Stimulated activated CD4-positive, alpha-beta T cell treated with anti-CD3 and anti-CD28 coated beads, TNF-alpha, amount 100 ng/mL, for 48 hours (primary cell): ENCODE measurements at regions not wholly inside any gene's neighbourhood (a gene's known extent, or its start where the extent isn't known, plus 50 kb on each side); places are given as distances from the start of the nearest gene placed in this dataset.

Source experiments
- DNase-seq, 3 donors: peaks; one replicate each; pipeline ENCODE4 v3.0.0-alpha.2; 2020; ENCODE audit warnings: low read depth in 3 of 3

- DNase-seq: no peak
Measured at GRCh38 chr5:89133129-89133528, 250.1 kb upstream of the MEF2C start.

GRCh38 chr5:89130851-89131250, 247.9 kb upstream of the MEF2C start:
- no peak for DNase-seq

GRCh38 chr5:89129941-89130340, 247.0 kb upstream of the MEF2C start:
- no peak for DNase-seq

GRCh38 chr5:89128906-89129625, 246.1 kb upstream of the MEF2C start:
- DNase-seq: no peak

- no peak for DNase-seq
Measured at GRCh38 chr5:89128092-89128491, 245.1 kb upstream of the MEF2C start.

GRCh38 chr5:89127191-89127590, 244.2 kb upstream of the MEF2C start:
- no peak for DNase-seq

GRCh38 chr5:89125372-89125771, 242.4 kb upstream of the MEF2C start:
- DNase-seq: no peak

- no peak for DNase-seq
Measured at GRCh38 chr5:89123581-89123980, 240.6 kb upstream of the MEF2C start.

GRCh38 chr5:89120719-89121118, 237.7 kb upstream of the MEF2C start:
- no peak for DNase-seq

- no peak for DNase-seq
Measured at GRCh38 chr5:89117124-89117644, 234.2 kb upstream of the MEF2C start.

GRCh38 chr5:89110916-89111646, 228.1 kb upstream of the MEF2C start:
- no peak for DNase-seq

- no peak for DNase-seq
Measured at GRCh38 chr5:89106480-89106879, 223.5 kb upstream of the MEF2C start.

GRCh38 chr5:89105836-89106235, 222.9 kb upstream of the MEF2C start:
- DNase-seq: no peak

- DNase-seq: no peak
Measured at GRCh38 chr5:89105171-89105695, 222.2 kb upstream of the MEF2C start.

- DNase-seq: no peak
Measured at GRCh38 chr5:89098199-89098756, 215.3 kb upstream of the MEF2C start.

- no peak for DNase-seq
Measured at GRCh38 chr5:89097103-89097502, 214.1 kb upstream of the MEF2C start.

- no peak for DNase-seq
Measured at GRCh38 chr5:89095341-89095740, 212.4 kb upstream of the MEF2C start.

GRCh38 chr5:89090037-89090436, 207.1 kb upstream of the MEF2C start:
- DNase-seq: no peak

- no peak for DNase-seq
Measured at GRCh38 chr5:89087551-89088318, 204.8 kb upstream of the MEF2C start.

GRCh38 chr5:89087128-89087527, 204.1 kb upstream of the MEF2C start:
- DNase-seq: no peak

GRCh38 chr5:89086390-89087086, 203.6 kb upstream of the MEF2C start:
- no peak for DNase-seq
